ENCODE measurements at regions not wholly inside any gene's neighbourhood (a gene's known extent, or its start where the extent isn't known, plus 50 kb on each side); places are given as distances from the start of the nearest gene placed in this dataset.

DNA sequence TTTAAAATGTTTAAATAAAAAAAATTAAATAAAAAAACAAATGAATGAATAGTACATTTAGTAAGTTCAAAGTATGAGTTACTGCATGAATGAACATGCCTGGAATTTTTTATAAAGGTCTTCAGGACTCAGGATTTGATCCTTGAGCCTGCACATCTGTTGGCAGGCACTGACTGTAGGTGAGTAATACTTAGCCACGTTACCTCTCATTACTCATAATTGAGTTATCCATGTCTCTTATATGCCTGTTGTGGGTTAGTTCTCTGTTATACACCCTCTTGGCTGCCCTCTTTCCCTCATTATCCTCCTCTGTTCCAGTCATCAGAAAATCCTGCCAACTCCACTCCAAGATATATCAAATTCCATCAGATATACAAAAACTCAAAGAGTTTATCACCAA is 276.0 kb downstream of the FBXW7 start:
- intact Hi-C loops (cut with DNase I) = no loop called here
- no peaks in the 10 kb centered on the region for H3K36me3 ChIP-seq

DNA sequence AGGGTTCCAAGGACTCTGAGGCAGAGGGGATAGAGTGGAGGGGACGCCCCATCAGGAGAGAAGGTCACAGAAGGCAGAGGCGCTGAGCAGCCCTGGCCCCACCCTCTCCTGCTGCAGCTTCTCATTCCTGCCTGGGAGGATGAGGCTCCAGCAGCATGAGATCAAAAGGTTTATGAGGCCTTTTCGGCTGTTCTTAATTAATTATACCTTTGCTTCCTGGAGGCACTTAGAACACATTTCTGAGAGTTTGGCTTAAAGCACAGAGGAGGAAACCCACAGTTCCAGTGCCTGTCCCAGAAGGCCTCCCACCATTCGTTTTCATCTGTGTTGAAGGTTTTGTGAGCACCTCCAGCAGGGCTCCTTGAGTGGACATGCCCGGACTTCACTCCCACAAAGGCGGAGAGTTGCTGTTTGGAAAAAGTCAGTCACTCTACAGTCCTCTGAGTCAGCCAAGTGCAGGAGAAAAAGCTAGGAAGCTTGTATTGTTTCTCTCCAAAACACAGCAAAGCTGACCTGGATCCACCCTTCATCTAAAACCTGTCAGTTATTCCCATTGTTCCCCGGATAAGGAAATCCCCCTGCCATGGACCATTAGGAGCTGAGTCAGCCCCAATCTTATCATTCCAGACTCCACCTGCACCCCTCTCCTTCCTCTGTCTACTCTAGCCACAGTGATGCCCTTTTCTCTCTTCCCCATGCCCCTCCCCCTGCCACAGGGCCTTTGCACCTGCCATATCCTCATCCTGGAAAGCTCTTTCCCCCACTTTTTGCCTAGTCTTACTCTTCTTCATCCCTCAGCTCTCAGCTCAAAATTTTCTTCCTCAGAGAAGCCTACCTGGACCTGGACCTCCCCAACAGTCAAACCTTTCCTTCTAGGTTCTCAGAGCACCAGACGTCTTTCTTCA is 276.8 kb downstream of the FBXW7 start:
- Histone ChIP-seq H3K27me3 (replicated peaks; ENCODE audit: insufficient read depth) (no peaks in the 10 kb centered on the region), H3K36me3 (no peaks in the 10 kb centered on the region), H3K27ac (no peak overlapping the region), H3K9me3 (no peaks in the 10 kb centered on the region), H3K4me3 (no peak overlapping the region), H3K4me1 (replicated peaks) (no peaks in the 10 kb centered on the region)
- DNase-seq (ENCODE audit: low spot score) = no peak
- WGBS = 36% methylated on average over 8 of the region's 8 CpGs
- TF ChIP-seq POLR2A (IDR thresholded peaks at IDR 0.05) (no peak), POLR2AphosphoS5 (IDR thresholded peaks at IDR 0.05) (no peak), CTCF (IDR thresholded peaks at IDR 0.05) (no peak)
- intact Hi-C loops (cut with DNase I) = no loop called here

More for the DNA sequence above, 276.0 kb downstream of the FBXW7 start:
- no peak for DNase-seq (ENCODE audit: low spot score)
- TF ChIP-seq POLR2AphosphoS5 (IDR thresholded peaks at IDR 0.05) = no peak
- TF ChIP-seq POLR2A (IDR thresholded peaks at IDR 0.05) = no peak
- TF ChIP-seq CTCF (IDR thresholded peaks at IDR 0.05) = no peak
- H3K9me3 ChIP-seq = no peaks in the 10 kb centered on the region
- H3K4me3 ChIP-seq = no peak overlapping the region
- WGBS = 36% methylated on average over 1 of the region's 1 CpG
- H3K27me3 ChIP-seq (replicated peaks; ENCODE audit: insufficient read depth) = no peaks in the 10 kb centered on the region
- H3K4me1 ChIP-seq (replicated peaks) = no peaks in the 10 kb centered on the region
- no peak overlapping the region for H3K27ac ChIP-seq

DNA sequence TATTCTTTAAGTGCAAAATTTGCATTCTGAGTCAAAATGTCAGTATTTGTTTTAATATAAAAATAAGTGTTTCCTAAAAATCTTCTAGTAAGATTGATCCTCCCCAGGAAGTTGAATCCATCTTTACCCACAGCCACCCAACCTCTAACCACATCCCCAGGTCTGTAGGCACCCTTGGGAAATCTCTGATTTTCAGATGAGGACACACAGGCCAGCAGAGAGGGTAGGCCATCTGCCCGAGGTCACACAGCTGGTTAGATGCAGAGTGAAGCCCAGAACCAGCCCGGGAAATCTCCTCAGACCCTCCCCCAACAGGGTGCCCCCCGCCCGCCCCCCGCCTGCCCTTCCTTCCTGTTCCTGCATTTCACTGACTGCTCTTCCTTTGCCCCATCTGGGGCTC is 277.5 kb downstream of the FBXW7 start:
- Histone ChIP-seq H3K4me3 (no peak overlapping the region), H3K27ac (no peak overlapping the region), H3K36me3 (no peaks in the 10 kb centered on the region), H3K4me1 (replicated peaks) (no peaks in the 10 kb centered on the region), H3K27me3 (replicated peaks; ENCODE audit: insufficient read depth) (no peaks in the 10 kb centered on the region), H3K9me3 (no peaks in the 10 kb centered on the region)
- no peak for DNase-seq (ENCODE audit: low spot score)
- TF ChIP-seq CTCF (IDR thresholded peaks at IDR 0.05) (no peak), POLR2A (IDR thresholded peaks at IDR 0.05) (no peak), POLR2AphosphoS5 (IDR thresholded peaks at IDR 0.05) (no peak)
- WGBS = 66% methylated on average over 5 of the region's 5 CpGs
- intact Hi-C loops (cut with DNase I) = no loop called here

DNA sequence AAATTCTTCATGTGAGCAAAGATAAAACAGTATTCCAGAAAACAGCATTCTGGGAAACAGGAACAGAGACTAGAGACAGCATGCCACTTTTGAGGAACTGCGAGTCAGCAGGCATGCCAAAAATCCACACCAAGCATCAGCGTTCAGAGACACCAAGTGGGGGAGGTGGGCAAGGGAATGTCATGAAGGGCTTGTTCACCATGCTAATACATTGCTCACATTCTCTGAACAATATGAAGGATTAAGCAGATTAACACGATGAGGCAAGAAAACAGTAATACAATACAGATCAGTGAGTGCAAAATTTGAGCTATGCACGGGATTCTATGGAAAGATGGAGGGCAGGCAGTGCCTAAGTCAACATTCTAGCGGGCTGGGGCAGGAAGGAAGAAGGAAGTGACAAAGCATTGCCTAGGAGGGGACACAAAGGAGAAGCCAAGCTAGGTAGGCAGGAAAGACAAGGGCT is 278.3 kb downstream of the FBXW7 start:
- DNase-seq (ENCODE audit: low spot score) = no peak
- H3K27ac ChIP-seq = no peak overlapping the region
- no peak overlapping the region for H3K4me3 ChIP-seq
- H3K27me3 ChIP-seq (replicated peaks; ENCODE audit: insufficient read depth) = no peaks in the 10 kb centered on the region
- TF ChIP-seq POLR2A (IDR thresholded peaks at IDR 0.05) (no peak), POLR2AphosphoS5 (IDR thresholded peaks at IDR 0.05) (no peak), CTCF (IDR thresholded peaks at IDR 0.05) (no peak)
- H3K36me3 ChIP-seq = no peaks in the 10 kb centered on the region
- WGBS = 50% methylated on average over 5 of the region's 5 CpGs
- intact Hi-C loops (cut with DNase I) = no loop called here
- no peaks in the 10 kb centered on the region for H3K4me1 ChIP-seq (replicated peaks)
- H3K9me3 ChIP-seq = no peaks in the 10 kb centered on the region

- TF ChIP-seq POLR2A (IDR thresholded peaks at IDR 0.05) = no peak
- TF ChIP-seq CTCF (IDR thresholded peaks at IDR 0.05) = no peak
- no peak for TF ChIP-seq POLR2AphosphoS5 (IDR thresholded peaks at IDR 0.05)
- Histone ChIP-seq H3K27ac (no peak overlapping the region), H3K36me3 (no peaks in the 10 kb centered on the region), H3K9me3 (no peaks in the 10 kb centered on the region), H3K27me3 (replicated peaks; ENCODE audit: insufficient read depth) (no peaks in the 10 kb centered on the region), H3K4me3 (no peak overlapping the region), H3K4me1 (replicated peaks) (no peaks in the 10 kb centered on the region)
- intact Hi-C loops (cut with DNase I) = no loop called here
- WGBS = 83% methylated on average over 3 of the region's 3 CpGs
- no peak for DNase-seq (ENCODE audit: low spot score)
These were observed 278.9 kb downstream of the FBXW7 start for GRCh38 chr4:152256996-152257395.
